HepG2 (cell line): ENCODE measurements at regions not wholly inside any gene's neighbourhood (a gene's known extent, or its start where the extent isn't known, plus 50 kb on each side); places are given as distances from the start of the nearest gene placed in this dataset.

Source experiments
- ATAC-seq: fragments of 200-7000 bp; cut with Tn5 transposase; 3 replicates; pipeline ENCODE4 v1.9.1; 2020; ENCODE audit warnings: mild to moderate bottlenecking, moderate library complexity
- BruUV-seq: library from RNA; stranded (reverse); fragments of 400-500 nt; replicated peaks from 2 replicates; lab custom pipeline; 2021; lab: Mats Ljungman, UMichigan
- CTCF ChIA-PET: fragments of 300-600 bp; formaldehyde crosslinking; extraction: SDS; loops from one replicate; lab custom pipeline; 2021; ENCODE audit warnings: low total read pairs, inconsistent platforms, low intra/inter-chr PET ratio; lab: Yijun Ruan, JAX
- POLR2A ChIA-PET: fragments of 350-600 bp; sonication (Branson Sonifier 250); formaldehyde crosslinking; loops from one replicate; lab custom pipeline; 2020; ENCODE audit warnings: antibody characterized with exemption, inconsistent platforms; lab: Yijun Ruan, JAX
- DNase-seq: peaks from one replicate; pipeline ENCODE4 v3.0.0-alpha.2; 2015; ENCODE audit warnings: low spot score
- FAIRE-seq: peaks from 3 replicates; lab custom pipeline; 2011; peaks lifted over from hg19 to GRCh38; lab: Jason Lieb, UNC
- H2AFZ ChIP-seq: one replicate; pipeline ENCODE4 v1.6.1; 2011; ENCODE audit warnings: low read length, inconsistent platforms
- H3K27ac ChIP-seq: fragments of 300-600 bp; 3 replicates; pipeline ENCODE4 v1.8.0; 2011; ENCODE audit warnings: mixed run types, mild to moderate bottlenecking, mixed read lengths, low read length, inconsistent platforms; ENCODE audit not compliant: insufficient read depth; ENCODE audit errors: extremely low read length
- H3K27me3 ChIP-seq, 2 experiments: fragments of 200-600 bp in 1 of 2; 2 replicates in 1 of 2; 3 replicates in 1 of 2; pipeline versions ENCODE4 v1.6.0 to v1.8.0; 2011; ENCODE audit warnings: low read length in 2 of 2, mild to moderate bottlenecking in 2 of 2, moderate library complexity in 2 of 2, inconsistent platforms in 1 of 2; ENCODE audit not compliant: insufficient read depth in 2 of 2, control insufficient read depth in 1 of 2
- H3K36me3 ChIP-seq, 2 experiments: fragments of 200-600 bp in 1 of 2; replicated peaks in 1 of 2; 2 replicates in 1 of 2; 3 replicates in 1 of 2; pipeline versions ENCODE4 v1.5.1 to v1.8.0; 2011; ENCODE audit warnings: low read length in 2 of 2, inconsistent platforms in 1 of 2; ENCODE audit not compliant: insufficient read depth in 2 of 2, control insufficient read depth in 1 of 2
- H3K4me1 ChIP-seq: 2 replicates; pipeline ENCODE4 v1.5.1; 2012; ENCODE audit warnings: low read length, inconsistent platforms; ENCODE audit not compliant: insufficient read depth
- H3K4me2 ChIP-seq: 2 replicates; pipeline ENCODE4 v1.6.0; 2011; ENCODE audit warnings: low read depth, low read length, inconsistent platforms
- H3K4me3 ChIP-seq, 3 experiments: fragments of 200-600 bp in 1 of 3; sonication (generic), shearing (Covaris generic) in 1 of 3; replicated peaks in 1 of 3; 2 replicates each; pipeline ENCODE4 v1.5.1; 2011 to 2016; ENCODE audit warnings: low read length in 3 of 3, inconsistent platforms in 2 of 3, low read depth in 2 of 3, mild to moderate bottlenecking in 2 of 3, control low read depth in 1 of 3, mixed read lengths in 1 of 3; ENCODE audit not compliant: insufficient read depth in 1 of 3
- H3K79me2 ChIP-seq: one replicate; pipeline ENCODE4 v1.6.1; 2011; ENCODE audit warnings: low read length, inconsistent platforms; ENCODE audit not compliant: insufficient read depth
- H3K9ac ChIP-seq: 2 replicates; pipeline ENCODE4 v1.6.0; 2011; ENCODE audit warnings: mild to moderate bottlenecking, low read depth, low read length, inconsistent platforms; ENCODE audit not compliant: insufficient read depth
- H3K9me3 ChIP-seq: 2 replicates; pipeline ENCODE4 v1.5.1; 2012; ENCODE audit warnings: mild to moderate bottlenecking, low read length
- H4K20me1 ChIP-seq: 2 replicates; pipeline ENCODE4 v1.6.0; 2011; ENCODE audit warnings: inconsistent platforms, mild to moderate bottlenecking, low read length, moderate library complexity; ENCODE audit not compliant: insufficient read depth
- FOSL2 ChIP-seq: sonication (generic); formaldehyde crosslinking; IDR thresholded peaks from 2 replicates; pipeline ENCODE4 v1.4.0; 2020; ENCODE audit warnings: missing genetic modification reagents
- MIXL1 ChIP-seq: IDR thresholded peaks from 2 replicates; pipeline ENCODE4 v1.6.1; 2016
- ZFP36L1 ChIP-seq: sonication (generic); formaldehyde crosslinking; IDR thresholded peaks from 2 replicates; pipeline ENCODE4 v1.8.0; 2022; ENCODE audit warnings: mild to moderate bottlenecking, missing genetic modification reagents, moderate library complexity
- ZFX ChIP-seq: sonication (generic); formaldehyde crosslinking; IDR thresholded peaks from 2 replicates; pipeline ENCODE4 v1.4.0; 2020; ENCODE audit warnings: mild to moderate bottlenecking, low read depth, missing genetic modification reagents, moderate library complexity
- ZFYVE20 ChIP-seq: sonication (generic); formaldehyde crosslinking; IDR thresholded peaks from 2 replicates; pipeline ENCODE4 v1.8.0; 2023; ENCODE audit warnings: low read depth, mild to moderate bottlenecking, moderate library complexity, missing genetic modification reagents, borderline replicate concordance
- ZNF670 ChIP-seq: sonication (generic); formaldehyde crosslinking; IDR thresholded peaks from 2 replicates; pipeline ENCODE4 v1.8.0; 2022; ENCODE audit warnings: mild to moderate bottlenecking, missing genetic modification reagents, borderline replicate concordance
- WGBS: methylation state at CpG from one replicate; pipeline ENCODE4 v1.1.6; 2017; ENCODE audit warnings: low lambda C conversion rate; 5-methylcytosine and 5-hydroxymethylcytosine counted together
- in situ Hi-C: cut with HindIII; loops from 2 replicates; pipeline ENCODE4 v1.10.0; 2017; ENCODE audit warnings: low pct_unique_long_range_greater_than_20kb; ENCODE audit not compliant: extremely low pct_ligation_motif_present
- intact Hi-C: fragments of 100-400 bp; cut with micrococcal nuclease; formaldehyde crosslinking; loops from one replicate; pipeline ENCODE4 v1.10.0; 2022; ENCODE audit not compliant: unreplicated experiment
- TF ChIP-seq, protein P1 (sequence below): sonication (generic); formaldehyde crosslinking; IDR thresholded peaks from 2 replicates; pipeline ENCODE4 v1.4.0; 2020; ENCODE audit warnings: mild to moderate bottlenecking, missing genetic modification reagents
- TF ChIP-seq, protein P2 (sequence below): sonication (generic); formaldehyde crosslinking; IDR thresholded peaks from 2 replicates; pipeline ENCODE4 v1.4.0; 2020; ENCODE audit warnings: mild to moderate bottlenecking, missing genetic modification reagents
- TF ChIP-seq, protein P3 (sequence below): sonication (generic); formaldehyde crosslinking; IDR thresholded peaks from 2 replicates; pipeline ENCODE4 v1.5.1; 2020; ENCODE audit warnings: missing genetic modification reagents, mild to moderate bottlenecking, borderline replicate concordance
- TF ChIP-seq, protein P4 (sequence below): IDR thresholded peaks from 2 replicates; pipeline ENCODE4 v1.4.0; 2020; ENCODE audit warnings: mild to moderate bottlenecking, missing genetic modification reagents

DNA sequence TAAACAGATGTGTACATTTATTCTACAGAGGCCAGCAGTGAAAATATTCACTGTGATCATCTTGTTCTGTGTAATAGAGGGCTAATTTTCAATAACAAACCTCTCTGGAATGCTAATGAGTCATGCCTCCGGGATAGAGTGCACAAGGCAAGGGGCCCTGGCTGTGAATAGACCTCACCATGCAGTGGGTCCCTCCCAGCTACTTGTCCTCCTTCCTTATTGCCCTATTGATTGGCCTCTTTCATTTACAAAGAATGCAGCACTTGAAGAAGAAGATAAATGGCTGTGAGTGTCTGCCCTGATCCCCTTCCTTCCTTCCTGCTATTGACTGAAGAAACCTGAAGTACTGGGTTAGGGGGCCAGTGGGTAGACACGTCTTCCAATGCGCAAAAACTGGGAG is 436.3 kb downstream of the WDR72 start:
- POLR2A ChIA-PET, result no interaction called here
- Histone ChIP-seq H4K20me1 (no peaks in the 10 kb centered on the region), H3K9ac (no peak overlapping the region), H3K27ac (no peak overlapping the region), H3K4me1 (0 out of 2 replicates have a peak, but pooled peaks cover 16% of the 10 kb centered on the region), H3K4me3 (no peak overlapping the region), H2AFZ (no peak overlapping the region), H3K79me2 (no peaks in the 10 kb centered on the region), H3K9me3 (no peaks in the 10 kb centered on the region), H3K36me3 (no peaks in the 10 kb centered on the region), H3K27me3 (no peaks in the 10 kb centered on the region), H3K4me2 (no peak overlapping the region)
- TF ChIP-seq, protein P1, sequence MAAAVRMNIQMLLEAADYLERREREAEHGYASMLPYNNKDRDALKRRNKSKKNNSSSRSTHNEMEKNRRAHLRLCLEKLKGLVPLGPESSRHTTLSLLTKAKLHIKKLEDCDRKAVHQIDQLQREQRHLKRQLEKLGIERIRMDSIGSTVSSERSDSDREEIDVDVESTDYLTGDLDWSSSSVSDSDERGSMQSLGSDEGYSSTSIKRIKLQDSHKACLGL (CRISPR knock-in tag), result no peak
- TF ChIP-seq ZNF670 (no peak), FOSL2 (CRISPR knock-in tag) (peak; percentile 52), ZFP36L1 (no peak), ZFYVE20 (CRISPR knock-in tag) (no peak), ZFX (CRISPR knock-in tag) (no peak), MIXL1 (CRISPR knock-in tag) (no peak)
- TF ChIP-seq, protein P2, sequence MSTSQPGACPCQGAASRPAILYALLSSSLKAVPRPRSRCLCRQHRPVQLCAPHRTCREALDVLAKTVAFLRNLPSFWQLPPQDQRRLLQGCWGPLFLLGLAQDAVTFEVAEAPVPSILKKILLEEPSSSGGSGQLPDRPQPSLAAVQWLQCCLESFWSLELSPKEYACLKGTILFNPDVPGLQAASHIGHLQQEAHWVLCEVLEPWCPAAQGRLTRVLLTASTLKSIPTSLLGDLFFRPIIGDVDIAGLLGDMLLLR (CRISPR knock-in tag), result no peak
- TF ChIP-seq, protein P3, sequence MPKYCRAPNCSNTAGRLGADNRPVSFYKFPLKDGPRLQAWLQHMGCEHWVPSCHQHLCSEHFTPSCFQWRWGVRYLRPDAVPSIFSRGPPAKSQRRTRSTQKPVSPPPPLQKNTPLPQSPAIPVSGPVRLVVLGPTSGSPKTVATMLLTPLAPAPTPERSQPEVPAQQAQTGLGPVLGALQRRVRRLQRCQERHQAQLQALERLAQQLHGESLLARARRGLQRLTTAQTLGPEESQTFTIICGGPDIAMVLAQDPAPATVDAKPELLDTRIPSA (CRISPR knock-in tag), result no peak
- TF ChIP-seq, protein P4, sequence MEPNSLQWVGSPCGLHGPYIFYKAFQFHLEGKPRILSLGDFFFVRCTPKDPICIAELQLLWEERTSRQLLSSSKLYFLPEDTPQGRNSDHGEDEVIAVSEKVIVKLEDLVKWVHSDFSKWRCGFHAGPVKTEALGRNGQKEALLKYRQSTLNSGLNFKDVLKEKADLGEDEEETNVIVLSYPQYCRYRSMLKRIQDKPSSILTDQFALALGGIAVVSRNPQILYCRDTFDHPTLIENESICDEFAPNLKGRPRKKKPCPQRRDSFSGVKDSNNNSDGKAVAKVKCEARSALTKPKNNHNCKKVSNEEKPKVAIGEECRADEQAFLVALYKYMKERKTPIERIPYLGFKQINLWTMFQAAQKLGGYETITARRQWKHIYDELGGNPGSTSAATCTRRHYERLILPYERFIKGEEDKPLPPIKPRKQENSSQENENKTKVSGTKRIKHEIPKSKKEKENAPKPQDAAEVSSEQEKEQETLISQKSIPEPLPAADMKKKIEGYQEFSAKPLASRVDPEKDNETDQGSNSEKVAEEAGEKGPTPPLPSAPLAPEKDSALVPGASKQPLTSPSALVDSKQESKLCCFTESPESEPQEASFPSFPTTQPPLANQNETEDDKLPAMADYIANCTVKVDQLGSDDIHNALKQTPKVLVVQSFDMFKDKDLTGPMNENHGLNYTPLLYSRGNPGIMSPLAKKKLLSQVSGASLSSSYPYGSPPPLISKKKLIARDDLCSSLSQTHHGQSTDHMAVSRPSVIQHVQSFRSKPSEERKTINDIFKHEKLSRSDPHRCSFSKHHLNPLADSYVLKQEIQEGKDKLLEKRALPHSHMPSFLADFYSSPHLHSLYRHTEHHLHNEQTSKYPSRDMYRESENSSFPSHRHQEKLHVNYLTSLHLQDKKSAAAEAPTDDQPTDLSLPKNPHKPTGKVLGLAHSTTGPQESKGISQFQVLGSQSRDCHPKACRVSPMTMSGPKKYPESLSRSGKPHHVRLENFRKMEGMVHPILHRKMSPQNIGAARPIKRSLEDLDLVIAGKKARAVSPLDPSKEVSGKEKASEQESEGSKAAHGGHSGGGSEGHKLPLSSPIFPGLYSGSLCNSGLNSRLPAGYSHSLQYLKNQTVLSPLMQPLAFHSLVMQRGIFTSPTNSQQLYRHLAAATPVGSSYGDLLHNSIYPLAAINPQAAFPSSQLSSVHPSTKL (CRISPR knock-in tag), result 0 out of 2 replicates have a peak, but pooled peaks have one; percentile 16
- 50% methylated on average over 3 of the region's 3 CpGs for WGBS
- BruUV-seq, result no TSS peak
- CTCF ChIA-PET, result no interaction called here
- no peak for FAIRE-seq
- DNase-seq, result no peak
- intact Hi-C loops, result no loop called here
- ATAC-seq, result peak; percentile 74
- in situ Hi-C loops, result no loop called here
